A549 (cell line): ENCODE measurements at regions not wholly inside any gene's neighbourhood (a gene's known extent, or its start where the extent isn't known, plus 50 kb on each side); places are given as distances from the start of the nearest gene placed in this dataset.

Source experiments
- HMGXB4 ChIP-seq: fragments of 250-450 bp; sonication (Bioruptor Pico); IDR thresholded peaks from 2 replicates; pipeline ENCODE4 v1.5.0; 2021; ENCODE audit warnings: mild to moderate bottlenecking, moderate library complexity, borderline replicate concordance
- MAX ChIP-seq: IDR thresholded peaks from 2 replicates; pipeline ENCODE4 v1.6.1; 2012
- RCOR1 ChIP-seq: fragments of 150-350 bp; IDR thresholded peaks from 2 replicates; pipeline ENCODE4 v1.6.1; 2014; ENCODE audit warnings: antibody characterized with exemption, low read length, low read depth

- no peak for TF ChIP-seq RCOR1
- no peak for TF ChIP-seq MAX
- TF ChIP-seq HMGXB4 (CRISPR knock-in tag), result no peak
Measured at GRCh38 chr2:49207204-49207603, 52.9 kb upstream of the FSHR start.
